ENCODE measurements at regions not wholly inside any gene's neighbourhood (a gene's known extent, or its start where the extent isn't known, plus 50 kb on each side); places are given as distances from the start of the nearest gene placed in this dataset.

GRCh38 chr16:63690961-63691360 lies 1430.9 kb downstream of the CDH11 start:
- DNase-seq (no peak), ATAC-seq (no peak), FAIRE-seq (no peak)
- Histone ChIP-seq H3K4me1 (no peaks in the 10 kb centered on the region), H3K4me3 (no peak overlapping the region), H3K36me3 (no peaks in the 10 kb centered on the region), H3K27me3 (no peaks in the 10 kb centered on the region), H3K9me3 (no peaks in the 10 kb centered on the region), H3K27ac (no peak overlapping the region)
- intact Hi-C loops (cut with DNase I): no loop called here
- no peak for TF ChIP-seq CTCF (IDR thresholded peaks at IDR 0.05)
- 41 to 50% methylated on average over 7 of the region's 7 CpGs for WGBS, 2 donors

- no peak for ATAC-seq
- WGBS, 2 donors: 84 to 91% methylated on average over 7 of the region's 7 CpGs
- intact Hi-C loops (cut with DNase I): no loop called here
- no peaks in the 10 kb centered on the region for H3K4me1 ChIP-seq
- H3K27me3 ChIP-seq: no peaks in the 10 kb centered on the region
- H3K4me3 ChIP-seq: no peak overlapping the region
- no peaks in the 10 kb centered on the region for H3K36me3 ChIP-seq
- DNase-seq: no peak
- TF ChIP-seq CTCF (IDR thresholded peaks at IDR 0.05): no peak
- no peaks in the 10 kb centered on the region for H3K9me3 ChIP-seq
- H3K27ac ChIP-seq: no peak overlapping the region
- no peak for FAIRE-seq
Observed at GRCh38 chr16:63690267-63690666, 1431.6 kb downstream of the CDH11 start.

- ATAC-seq (no peak), DNase-seq (no peak), FAIRE-seq (no peak)
- 72 to 75% methylated on average over 4 of the region's 4 CpGs for WGBS, 2 donors
- no peaks in the 10 kb centered on the region for H3K9me3 ChIP-seq
- H3K4me1 ChIP-seq: no peaks in the 10 kb centered on the region
- H3K27ac ChIP-seq: no peak overlapping the region
- H3K27me3 ChIP-seq: no peaks in the 10 kb centered on the region
- no peak for TF ChIP-seq CTCF (IDR thresholded peaks at IDR 0.05)
- intact Hi-C loops (cut with DNase I): no loop called here
- H3K4me3 ChIP-seq: no peak overlapping the region
- H3K36me3 ChIP-seq: no peaks in the 10 kb centered on the region
Observed at GRCh38 chr16:63689068-63689467, 1432.8 kb downstream of the CDH11 start.

- no peak for TF ChIP-seq CTCF (IDR thresholded peaks at IDR 0.05)
- Histone ChIP-seq H3K4me1 (no peaks in the 10 kb centered on the region), H3K27ac (no peak overlapping the region), H3K36me3 (no peaks in the 10 kb centered on the region), H3K9me3 (no peaks in the 10 kb centered on the region), H3K4me3 (no peak overlapping the region), H3K27me3 (no peaks in the 10 kb centered on the region)
- DNase-seq (no peak), ATAC-seq (no peak), FAIRE-seq (no peak)
- intact Hi-C loops (cut with DNase I): no loop called here
- WGBS, 2 donors: 62 to 66% methylated on average over 8 of the region's 8 CpGs
Observed at GRCh38 chr16:63684149-63685101, 1437.4 kb downstream of the CDH11 start.

- Histone ChIP-seq H3K27ac (no peak overlapping the region), H3K4me3 (no peak overlapping the region), H3K36me3 (no peaks in the 10 kb centered on the region), H3K4me1 (no peaks in the 10 kb centered on the region), H3K9me3 (no peaks in the 10 kb centered on the region), H3K27me3 (no peaks in the 10 kb centered on the region)
- DNase-seq (no peak), ATAC-seq (no peak), FAIRE-seq (no peak)
- intact Hi-C loops (cut with DNase I): no loop called here
- TF ChIP-seq CTCF (IDR thresholded peaks at IDR 0.05): no peak
- 66 to 84% methylated on average over 3 of the region's 3 CpGs for WGBS, 2 donors
Observed at GRCh38 chr16:63682844-63683243, 1439.0 kb downstream of the CDH11 start.

Measured in pancreas (tissue), 10 donors.